Liver (tissue), 3 donors: ENCODE measurements at regions not wholly inside any gene's neighbourhood (a gene's known extent, or its start where the extent isn't known, plus 50 kb on each side); places are given as distances from the start of the nearest gene placed in this dataset.

Experiments used
- CTCF ChIP-seq: fragments of 150-350 bp; IDR thresholded peaks from 2 replicates; pipeline ENCODE4 v1.5.1; 2017; ENCODE audit warnings: improper control_type of control experiment, low read depth, low read length; ENCODE audit not compliant: missing input control
- RXRA ChIP-seq, 2 donors: IDR thresholded peaks; 2 replicates each; pipeline ENCODE4 v1.6.1; 2017 to 2018; ENCODE audit warnings: antibody characterized with exemption in 2 of 2, mild to moderate bottlenecking in 1 of 2
- TAF1 ChIP-seq: conservative IDR thresholded peaks from 2 replicates; pipeline ENCODE4 v1.6.1; 2016; ENCODE audit warnings: antibody characterized with exemption, mild to moderate bottlenecking
- ZBTB33 ChIP-seq: IDR thresholded peaks from 2 replicates; pipeline ENCODE4 v1.6.1; 2016; ENCODE audit warnings: antibody characterized with exemption
- donor health status: healthy.
- donor health status: healthy.

GRCh38 chr10:78757344-78757925 lies 311.3 kb upstream of the ZMIZ1 start:
- TF ChIP-seq RXRA (IDR thresholded peaks at IDR 0.05) (no peak), ZBTB33 (no peak), TAF1 (no peak), CTCF (no peak)
